Prostate gland (tissue), 2 donors: ENCODE measurements at regions not wholly inside any gene's neighbourhood (a gene's known extent, or its start where the extent isn't known, plus 50 kb on each side); places are given as distances from the start of the nearest gene placed in this dataset.

Source experiments
- POLR2AphosphoS5 ChIP-seq: sonication (generic); formaldehyde crosslinking; IDR thresholded peaks from one replicate; pipeline ENCODE4 v1.6.1; 2017; ENCODE audit warnings: antibody characterized with exemption
- TF ChIP-seq, protein P1 (sequence below), 4 experiments: fragments of 200-600 bp in 2 of 4; fragments of 450-650 bp in 2 of 4; sonication (generic) in 2 of 4; IDR thresholded peaks; 1 replicate in 3 of 4; 2 replicates in 1 of 4; pipeline ENCODE4 v1.5.1; 2016 to 2019; ENCODE audit warnings: antibody characterized with exemption in 4 of 4, mild to moderate bottlenecking in 2 of 4, moderate library complexity in 2 of 4

DNA sequence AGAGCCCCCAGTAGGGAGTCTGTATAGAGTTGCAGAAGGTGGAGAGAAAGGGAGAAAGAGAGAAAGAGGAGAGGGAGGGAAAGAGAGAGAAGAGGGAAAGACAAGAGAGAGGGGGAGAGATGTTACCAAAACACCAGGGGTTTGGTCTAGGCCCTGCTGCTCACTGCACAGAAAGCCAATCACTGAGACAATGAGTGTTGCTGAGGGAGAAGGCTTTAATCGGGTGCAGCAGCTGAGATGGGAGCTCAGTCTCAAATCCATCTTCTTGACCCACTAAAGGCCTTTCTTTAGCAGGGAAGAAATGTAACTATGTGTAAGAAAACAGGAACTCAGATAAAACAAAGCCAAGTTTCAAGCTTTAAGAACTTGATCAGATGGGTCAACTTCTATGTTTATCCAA, 198.2 kb upstream of the FOXK1 start:
- TF ChIP-seq, protein P1, sequence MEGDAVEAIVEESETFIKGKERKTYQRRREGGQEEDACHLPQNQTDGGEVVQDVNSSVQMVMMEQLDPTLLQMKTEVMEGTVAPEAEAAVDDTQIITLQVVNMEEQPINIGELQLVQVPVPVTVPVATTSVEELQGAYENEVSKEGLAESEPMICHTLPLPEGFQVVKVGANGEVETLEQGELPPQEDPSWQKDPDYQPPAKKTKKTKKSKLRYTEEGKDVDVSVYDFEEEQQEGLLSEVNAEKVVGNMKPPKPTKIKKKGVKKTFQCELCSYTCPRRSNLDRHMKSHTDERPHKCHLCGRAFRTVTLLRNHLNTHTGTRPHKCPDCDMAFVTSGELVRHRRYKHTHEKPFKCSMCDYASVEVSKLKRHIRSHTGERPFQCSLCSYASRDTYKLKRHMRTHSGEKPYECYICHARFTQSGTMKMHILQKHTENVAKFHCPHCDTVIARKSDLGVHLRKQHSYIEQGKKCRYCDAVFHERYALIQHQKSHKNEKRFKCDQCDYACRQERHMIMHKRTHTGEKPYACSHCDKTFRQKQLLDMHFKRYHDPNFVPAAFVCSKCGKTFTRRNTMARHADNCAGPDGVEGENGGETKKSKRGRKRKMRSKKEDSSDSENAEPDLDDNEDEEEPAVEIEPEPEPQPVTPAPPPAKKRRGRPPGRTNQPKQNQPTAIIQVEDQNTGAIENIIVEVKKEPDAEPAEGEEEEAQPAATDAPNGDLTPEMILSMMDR (IDR thresholded peaks at IDR 0.05), result no peak
- no peak for TF ChIP-seq POLR2AphosphoS5
